IPS DF 4.7 (cell line): ENCODE measurements at regions not wholly inside any gene's neighbourhood (a gene's known extent, or its start where the extent isn't known, plus 50 kb on each side); places are given as distances from the start of the nearest gene placed in this dataset.

Source experiments
- DNase-seq: peaks from one replicate; pipeline ENCODE4 v3.0.0-alpha.2; 2013; ENCODE audit warnings: low spot score; ENCODE audit errors: extremely low read depth

- DNase-seq: no peak
Measured at GRCh38 chr12:43098766-43099550, 453.0 kb downstream of the ADAMTS20 start.

- DNase-seq: no peak
Measured at GRCh38 chr12:43098071-43098470, 453.9 kb downstream of the ADAMTS20 start.

DNA sequence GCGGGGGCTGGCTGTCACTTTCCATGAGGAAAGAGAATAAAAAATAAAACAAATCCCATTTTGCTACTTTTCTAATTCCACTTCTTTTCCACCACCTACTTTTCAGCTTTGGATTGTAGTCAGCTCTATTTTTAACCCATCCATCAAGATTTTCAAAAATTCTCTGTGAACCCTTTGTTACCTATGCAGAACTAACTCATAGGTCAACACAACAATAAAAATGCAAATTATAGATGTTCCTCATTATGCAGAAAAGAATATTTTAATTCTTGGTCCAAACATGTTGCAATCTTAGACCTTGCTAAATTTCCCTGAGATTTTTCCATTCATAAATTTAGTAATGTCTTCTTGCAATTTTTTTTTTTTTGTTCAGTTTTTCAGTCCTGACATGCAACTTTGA lies 454.5 kb downstream of the ADAMTS20 start:
- DNase-seq: no peak

- no peak for DNase-seq
Measured at GRCh38 chr12:43095669-43096280, 456.2 kb downstream of the ADAMTS20 start.

GRCh38 chr12:43094886-43095575 lies 457.0 kb downstream of the ADAMTS20 start:
- DNase-seq: no peak

DNA sequence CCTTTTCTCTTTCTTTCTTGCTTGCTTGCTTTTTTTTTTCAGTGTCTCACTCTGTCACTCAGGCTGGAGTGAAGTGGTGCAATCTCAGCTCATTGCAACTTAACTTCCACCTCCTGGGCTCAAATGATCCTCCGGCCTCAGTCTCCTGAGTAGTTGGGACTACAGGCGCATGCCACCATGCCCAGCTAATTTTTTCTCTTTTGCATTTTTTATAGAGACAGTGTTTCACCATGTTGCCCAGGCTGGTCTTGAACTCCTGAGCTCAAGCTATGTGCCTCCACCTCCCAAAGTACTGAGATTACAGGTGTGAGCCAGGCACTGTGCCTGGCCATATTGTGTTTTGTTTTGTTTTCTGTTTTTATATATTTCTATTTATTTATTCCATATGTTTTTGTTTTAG lies 461.0 kb downstream of the ADAMTS20 start:
- no peak for DNase-seq

GRCh38 chr12:43087195-43088091 lies 464.6 kb downstream of the ADAMTS20 start:
- no peak for DNase-seq

GRCh38 chr12:43079476-43079875 lies 472.5 kb downstream of the ADAMTS20 start:
- no peak for DNase-seq

DNA sequence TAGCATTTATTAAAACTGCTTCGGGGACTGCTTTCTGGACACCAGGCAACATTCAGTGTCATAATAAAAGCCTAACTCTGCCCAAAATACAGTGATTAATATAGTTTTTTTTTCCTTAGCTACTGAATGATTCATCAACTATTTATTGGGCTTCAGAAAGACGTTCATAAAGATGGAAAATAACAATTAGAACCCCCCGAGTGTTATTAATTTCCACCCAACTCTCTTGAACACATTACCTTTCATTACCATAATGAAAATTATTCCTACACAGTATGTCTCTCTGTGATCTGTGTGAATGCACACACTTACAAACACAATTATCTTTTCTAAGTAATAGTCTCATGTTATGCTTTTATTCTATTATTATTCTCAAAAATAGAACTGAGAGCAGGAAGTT lies 473.0 kb downstream of the ADAMTS20 start:
- no peak for DNase-seq

DNA sequence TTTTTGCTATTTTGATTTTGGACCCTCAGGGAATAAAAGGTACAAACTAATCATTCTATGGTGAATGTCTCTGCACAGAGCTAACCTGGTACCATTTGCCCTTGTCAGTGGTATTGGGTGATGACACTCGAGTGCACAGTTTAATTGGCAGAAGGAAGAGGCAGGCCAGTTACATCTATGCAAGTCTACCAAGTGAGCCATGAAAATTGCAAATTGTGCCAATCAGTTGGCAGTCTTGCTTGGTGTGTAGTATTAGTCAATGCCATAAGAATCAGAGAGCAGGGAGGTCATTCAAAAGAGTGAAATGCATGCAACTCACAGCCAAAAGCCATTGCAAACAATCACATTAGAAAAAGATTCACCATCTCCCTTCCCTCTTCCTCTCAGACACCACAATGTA lies 479.6 kb downstream of the ADAMTS20 start:
- DNase-seq: no peak

- no peak for DNase-seq
Measured at GRCh38 chr12:43069768-43070221, 480.2 kb upstream of the PRICKLE1 start.

- DNase-seq: no peak
Measured at GRCh38 chr12:43066471-43066870, 476.9 kb upstream of the PRICKLE1 start.

DNA sequence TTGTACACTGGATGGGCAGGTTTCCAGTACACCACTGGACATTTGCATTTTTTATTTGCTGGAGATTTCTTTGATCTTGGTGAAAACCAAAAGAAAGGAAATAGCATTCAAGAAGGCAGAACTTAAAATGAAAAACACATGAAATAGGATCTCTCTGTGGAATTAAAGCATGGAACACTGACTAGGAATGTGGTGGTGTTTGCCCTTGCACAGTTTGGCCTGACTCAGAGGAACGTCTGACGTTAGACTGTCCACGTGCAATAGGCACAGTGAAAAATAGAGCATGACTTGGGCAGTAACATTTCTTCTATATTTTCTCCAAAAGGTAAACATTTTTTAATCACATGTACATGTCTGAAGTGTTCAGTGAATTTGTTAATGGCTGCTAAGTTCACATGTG lies 474.1 kb upstream of the PRICKLE1 start:
- DNase-seq: no peak

GRCh38 chr12:43062201-43062895 lies 472.8 kb upstream of the PRICKLE1 start:
- DNase-seq: no peak

GRCh38 chr12:43060742-43061141 lies 471.2 kb upstream of the PRICKLE1 start:
- no peak for DNase-seq

DNA sequence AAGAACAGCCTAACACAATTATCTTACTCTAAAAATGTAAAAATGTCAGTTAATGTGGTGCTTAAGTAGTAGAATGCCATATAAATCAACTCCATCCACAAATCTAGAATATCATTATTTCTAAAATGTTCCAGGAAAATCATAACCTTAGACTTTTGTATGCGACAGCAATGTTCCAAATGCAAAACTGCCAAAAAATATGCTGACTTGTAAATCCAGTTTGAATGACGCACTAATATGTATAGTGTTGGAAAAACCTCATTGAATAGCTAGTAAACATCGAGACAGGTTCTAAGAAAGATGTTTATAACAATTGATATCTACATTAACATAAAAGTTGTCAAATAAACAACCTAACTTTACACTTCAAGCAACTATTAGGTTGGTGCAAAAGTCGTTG lies 469.1 kb upstream of the PRICKLE1 start:
- no peak for DNase-seq

GRCh38 chr12:43057566-43057965 lies 468.0 kb upstream of the PRICKLE1 start:
- no peak for DNase-seq

DNA sequence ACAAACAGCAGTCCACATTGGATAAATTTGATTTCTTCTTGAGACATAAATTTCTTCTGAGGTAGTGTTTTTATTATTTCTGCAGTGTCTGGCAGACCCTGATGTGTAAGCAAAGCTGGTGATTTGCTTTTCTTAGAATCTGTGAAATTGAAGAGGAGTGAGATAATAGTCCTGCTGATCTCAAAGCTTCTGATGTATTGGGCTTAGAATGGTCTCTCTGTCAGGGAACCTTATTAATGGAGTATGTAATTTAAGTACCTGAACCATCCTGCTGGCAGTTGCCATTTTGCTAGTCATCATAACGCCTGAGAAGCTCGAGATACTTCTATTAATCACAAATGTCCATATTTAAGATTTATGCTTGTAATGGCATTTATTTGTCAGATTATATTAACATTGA lies 464.5 kb upstream of the PRICKLE1 start:
- DNase-seq: no peak

DNA sequence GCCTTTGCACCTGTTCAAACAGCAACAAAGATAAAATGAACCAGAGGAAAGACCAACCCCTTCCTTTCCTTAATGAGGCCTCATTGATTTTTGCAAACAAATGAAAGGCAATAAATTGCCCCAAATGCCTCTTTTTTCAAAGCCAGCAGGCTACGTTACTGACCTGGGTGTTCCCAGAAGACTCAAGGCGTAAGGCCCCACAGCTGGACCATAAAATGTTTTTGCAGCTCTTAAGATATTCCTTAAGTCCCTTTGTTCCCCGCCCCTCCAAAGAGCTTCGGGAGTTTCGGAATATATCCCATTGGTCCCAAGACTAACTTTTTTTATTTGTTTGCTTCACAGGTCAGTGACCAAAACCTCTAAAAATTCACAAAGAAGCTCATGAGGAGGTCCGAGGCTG lies 462.9 kb upstream of the PRICKLE1 start:
- DNase-seq: no peak

- no peak for DNase-seq
Measured at GRCh38 chr12:43044241-43044640, 454.7 kb upstream of the PRICKLE1 start.

- no peak for DNase-seq
Measured at GRCh38 chr12:43038991-43039390, 449.4 kb upstream of the PRICKLE1 start.
